ENCODE measurements at regions not wholly inside any gene's neighbourhood (a gene's known extent, or its start where the extent isn't known, plus 50 kb on each side); places are given as distances from the start of the nearest gene placed in this dataset.
"Not testable (repeated sequence)": the region's sequence is repeated elsewhere in the genome, so short reads cannot be mapped to it uniquely, and the experiment has no call there.

DNA sequence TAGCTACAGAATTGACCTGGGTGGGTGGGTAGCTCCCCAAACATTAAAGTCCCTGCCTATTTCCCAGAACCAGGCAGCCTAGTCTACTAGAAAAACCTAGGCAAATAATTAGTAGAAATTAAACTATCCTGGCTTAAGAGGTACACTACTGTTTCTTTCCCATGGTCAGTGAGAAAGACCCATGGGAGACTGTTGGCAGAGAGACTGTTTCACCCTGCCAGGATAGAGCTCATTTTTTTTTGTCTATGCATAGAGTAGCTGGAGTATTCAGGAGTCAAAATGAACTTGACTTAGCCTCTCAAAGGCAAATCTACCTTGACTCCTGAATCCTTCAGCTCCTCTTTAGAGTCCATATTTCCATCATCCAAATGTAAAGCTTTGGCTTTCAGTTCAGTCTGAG is 107.0 kb upstream of the AR start:
- Mint-ChIP-seq H3K27ac (no peak overlapping the region), H3K36me3 (ENCODE audit: insufficient read depth) (no peaks in the 10 kb centered on the region), H3K4me1 (ENCODE audit: low read depth) (no peaks in the 10 kb centered on the region), H3K4me3 (ENCODE audit: low read depth) (no peak overlapping the region), H3K9me3 (ENCODE audit: low read depth) (peaks cover 21% of the 10 kb centered on the region), H3K27me3 (no peaks in the 10 kb centered on the region)
- TF ChIP-seq, protein P1, sequence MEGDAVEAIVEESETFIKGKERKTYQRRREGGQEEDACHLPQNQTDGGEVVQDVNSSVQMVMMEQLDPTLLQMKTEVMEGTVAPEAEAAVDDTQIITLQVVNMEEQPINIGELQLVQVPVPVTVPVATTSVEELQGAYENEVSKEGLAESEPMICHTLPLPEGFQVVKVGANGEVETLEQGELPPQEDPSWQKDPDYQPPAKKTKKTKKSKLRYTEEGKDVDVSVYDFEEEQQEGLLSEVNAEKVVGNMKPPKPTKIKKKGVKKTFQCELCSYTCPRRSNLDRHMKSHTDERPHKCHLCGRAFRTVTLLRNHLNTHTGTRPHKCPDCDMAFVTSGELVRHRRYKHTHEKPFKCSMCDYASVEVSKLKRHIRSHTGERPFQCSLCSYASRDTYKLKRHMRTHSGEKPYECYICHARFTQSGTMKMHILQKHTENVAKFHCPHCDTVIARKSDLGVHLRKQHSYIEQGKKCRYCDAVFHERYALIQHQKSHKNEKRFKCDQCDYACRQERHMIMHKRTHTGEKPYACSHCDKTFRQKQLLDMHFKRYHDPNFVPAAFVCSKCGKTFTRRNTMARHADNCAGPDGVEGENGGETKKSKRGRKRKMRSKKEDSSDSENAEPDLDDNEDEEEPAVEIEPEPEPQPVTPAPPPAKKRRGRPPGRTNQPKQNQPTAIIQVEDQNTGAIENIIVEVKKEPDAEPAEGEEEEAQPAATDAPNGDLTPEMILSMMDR (IDR thresholded peaks at IDR 0.05; ENCODE audit: unreplicated experiment), result no peak
- no peak for DNase-seq (ENCODE audit: low spot score, unreplicated experiment)

DNA sequence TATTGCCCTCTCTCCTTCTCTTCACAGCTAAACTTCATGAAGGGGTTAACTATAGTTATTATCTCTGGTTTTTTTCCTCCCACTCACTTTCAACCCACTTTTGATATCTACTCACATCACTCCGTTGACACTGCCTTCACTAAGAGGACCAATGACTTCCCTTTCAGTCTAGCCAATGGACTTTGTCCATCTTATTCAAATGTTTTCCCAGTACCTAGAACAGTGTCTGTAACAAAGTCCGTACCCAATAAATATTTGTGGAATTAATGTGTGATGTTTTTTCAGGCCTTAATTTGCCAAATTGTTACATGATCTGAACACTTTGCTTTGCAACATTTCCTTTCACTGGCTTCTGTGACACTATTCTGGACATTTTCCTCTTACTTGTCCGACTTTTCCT is 106.0 kb upstream of the AR start:
- TF ChIP-seq, protein P1 (IDR thresholded peaks at IDR 0.05; ENCODE audit: unreplicated experiment), result no peak
- H3K4me3 Mint-ChIP-seq (ENCODE audit: low read depth), result no peak overlapping the region
- H3K4me1 Mint-ChIP-seq (ENCODE audit: low read depth), result no peaks in the 10 kb centered on the region
- DNase-seq (ENCODE audit: low spot score, unreplicated experiment), result no peak
- H3K27ac Mint-ChIP-seq, result no peak overlapping the region
- peaks cover 21% of the 10 kb centered on the region for H3K9me3 Mint-ChIP-seq (ENCODE audit: low read depth)
- H3K27me3 Mint-ChIP-seq, result no peaks in the 10 kb centered on the region
- H3K36me3 Mint-ChIP-seq (ENCODE audit: insufficient read depth), result no peaks in the 10 kb centered on the region

DNA sequence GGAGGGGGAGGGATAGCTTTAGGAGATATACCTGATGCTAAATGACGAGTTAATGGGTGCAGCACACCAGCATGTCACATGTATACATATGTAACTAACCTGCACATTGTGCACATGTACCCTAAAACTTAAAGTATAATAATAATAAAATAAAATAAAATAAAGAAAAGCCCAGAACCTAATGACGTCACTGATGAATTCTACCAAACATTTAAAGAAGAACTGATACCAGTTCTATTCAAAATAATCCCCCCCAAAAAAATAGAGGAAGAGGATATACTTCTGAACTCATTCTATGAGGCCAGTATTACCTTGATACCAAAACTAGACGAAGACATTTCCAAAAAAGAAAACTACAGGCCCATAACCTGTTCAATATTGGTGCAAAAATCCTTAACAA is 68.6 kb upstream of the AR start:
- H3K4me3 Mint-ChIP-seq (ENCODE audit: low read depth); H3K36me3 Mint-ChIP-seq (ENCODE audit: insufficient read depth); DNase-seq (ENCODE audit: low spot score, unreplicated experiment); H3K27me3 Mint-ChIP-seq; H3K27ac Mint-ChIP-seq; H3K4me1 Mint-ChIP-seq (ENCODE audit: low read depth): not testable (repeated sequence)
- H3K9me3 Mint-ChIP-seq (ENCODE audit: low read depth), result peaks cover 27% of the 10 kb centered on the region

DNA sequence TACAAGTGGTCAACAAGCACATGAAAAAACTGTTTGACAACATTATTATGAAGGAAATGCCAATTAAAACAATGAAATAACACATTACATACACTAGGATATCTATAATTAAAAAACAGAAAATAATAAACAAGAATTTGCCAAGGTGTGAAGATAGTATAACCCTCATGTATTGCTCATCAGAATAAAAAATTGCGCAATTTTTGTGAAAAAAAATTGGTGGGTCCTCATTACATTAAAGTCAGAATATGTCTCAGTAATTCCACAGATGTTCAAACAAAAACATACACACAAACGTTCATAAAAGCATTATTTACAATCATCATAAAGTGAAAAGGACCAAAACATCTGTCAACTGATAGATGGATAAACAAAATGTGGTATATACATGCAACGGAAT is 63.0 kb upstream of the AR start:
- no peak for DNase-seq (ENCODE audit: low spot score, unreplicated experiment)
- TF ChIP-seq, protein P1 (IDR thresholded peaks at IDR 0.05; ENCODE audit: unreplicated experiment), result no peak
- no peak overlapping the region for H3K27ac Mint-ChIP-seq
- no peak overlapping the region for H3K4me3 Mint-ChIP-seq (ENCODE audit: low read depth)
- H3K9me3 Mint-ChIP-seq (ENCODE audit: low read depth), result peaks cover 43% of the 10 kb centered on the region
- no peaks in the 10 kb centered on the region for H3K4me1 Mint-ChIP-seq (ENCODE audit: low read depth)
- H3K27me3 Mint-ChIP-seq, result no peaks in the 10 kb centered on the region
- H3K36me3 Mint-ChIP-seq (ENCODE audit: insufficient read depth), result no peaks in the 10 kb centered on the region

All from progenitor cell of endocrine pancreas (in vitro differentiated cells).